Nephron (organoid): ENCODE measurements at regions not wholly inside any gene's neighbourhood (a gene's known extent, or its start where the extent isn't known, plus 50 kb on each side); places are given as distances from the start of the nearest gene placed in this dataset.

Experiments used
- H3K27ac Mint-ChIP-seq, 3 experiments: 2 replicates each; pipeline ENCODE4 v1.8.0; 2020; ENCODE audit warnings: mixed read lengths in 3 of 3, mild to moderate bottlenecking in 2 of 3, moderate library complexity in 1 of 3
- H3K27me3 Mint-ChIP-seq: 2 replicates; pipeline ENCODE4 v1.8.0; 2021; ENCODE audit warnings: low read depth, mild to moderate bottlenecking, moderate library complexity, mixed read lengths
- H3K36me3 Mint-ChIP-seq: 2 replicates; pipeline ENCODE4 v1.8.0; 2020; ENCODE audit warnings: low read depth, mixed read lengths
- H3K4me1 Mint-ChIP-seq: 2 replicates; pipeline ENCODE4 v1.8.0; 2020; ENCODE audit warnings: mixed read lengths
- H3K4me3 Mint-ChIP-seq, 3 experiments: 2 replicates each; pipeline ENCODE4 v1.8.0; 2020; ENCODE audit warnings: mild to moderate bottlenecking in 3 of 3, mixed read lengths in 3 of 3, moderate library complexity in 2 of 3
- H3K9me3 Mint-ChIP-seq: 2 replicates; pipeline ENCODE4 v1.8.0; 2020; ENCODE audit warnings: mixed read lengths
- CTCF ChIP-seq, 3 experiments: fragments of 200-600 bp; sonication (generic); IDR thresholded peaks; one replicate each; pipeline ENCODE4 v1.5.0; 2021; ENCODE audit warnings: antibody characterized with exemption in 3 of 3; ENCODE audit not compliant: unreplicated experiment in 3 of 3

GRCh38 chrX:141375011-141375760, 132.9 kb upstream of the SPANXC start:
- no peaks in the 10 kb centered on the region for H3K4me1 Mint-ChIP-seq
- peaks cover 29% of the 10 kb centered on the region for H3K9me3 Mint-ChIP-seq
- no peak overlapping the region for H3K4me3 Mint-ChIP-seq
- H3K27ac Mint-ChIP-seq = no peak overlapping the region
- TF ChIP-seq CTCF (IDR thresholded peaks at IDR 0.05; ENCODE audit: unreplicated experiment in 3 of 3) = no peak
- no peaks in the 10 kb centered on the region for H3K27me3 Mint-ChIP-seq
- no peaks in the 10 kb centered on the region for H3K36me3 Mint-ChIP-seq

- Mint-ChIP-seq H3K27ac (no peak overlapping the region), H3K9me3 (peaks cover 3% of the 10 kb centered on the region), H3K27me3 (no peaks in the 10 kb centered on the region), H3K36me3 (no peaks in the 10 kb centered on the region), H3K4me1 (no peaks in the 10 kb centered on the region), H3K4me3 (no peak overlapping the region)
- no peak for TF ChIP-seq CTCF (IDR thresholded peaks at IDR 0.05; ENCODE audit: unreplicated experiment in 3 of 3)
Measured at GRCh38 chrX:141341743-141342142, 99.4 kb upstream of the SPANXC start.

GRCh38 chrX:141341341-141341740, 99.0 kb upstream of the SPANXC start:
- H3K4me3 Mint-ChIP-seq = no peak overlapping the region
- H3K27me3 Mint-ChIP-seq = no peaks in the 10 kb centered on the region
- H3K27ac Mint-ChIP-seq = no peak overlapping the region
- no peaks in the 10 kb centered on the region for H3K36me3 Mint-ChIP-seq
- H3K4me1 Mint-ChIP-seq = no peaks in the 10 kb centered on the region
- peaks cover 4% of the 10 kb centered on the region for H3K9me3 Mint-ChIP-seq
- TF ChIP-seq CTCF (IDR thresholded peaks at IDR 0.05; ENCODE audit: unreplicated experiment in 3 of 3) = no peak

- TF ChIP-seq CTCF (IDR thresholded peaks at IDR 0.05; ENCODE audit: unreplicated experiment in 3 of 3) = no peak
- Mint-ChIP-seq H3K36me3 (no peaks in the 10 kb centered on the region), H3K4me1 (no peaks in the 10 kb centered on the region), H3K27ac (no peak overlapping the region), H3K27me3 (no peaks in the 10 kb centered on the region), H3K4me3 (no peak overlapping the region), H3K9me3 (peaks cover 13% of the 10 kb centered on the region)
Measured at GRCh38 chrX:141320801-141321200, 78.5 kb upstream of the SPANXC start.

- H3K27ac Mint-ChIP-seq = no peak overlapping the region
- TF ChIP-seq CTCF (IDR thresholded peaks at IDR 0.05; ENCODE audit: unreplicated experiment in 3 of 3) = no peak
- no peaks in the 10 kb centered on the region for H3K36me3 Mint-ChIP-seq
- H3K4me3 Mint-ChIP-seq = no peak overlapping the region
- no peaks in the 10 kb centered on the region for H3K27me3 Mint-ChIP-seq
- peaks cover 9% of the 10 kb centered on the region for H3K9me3 Mint-ChIP-seq
- no peaks in the 10 kb centered on the region for H3K4me1 Mint-ChIP-seq
Measured at GRCh38 chrX:141314441-141314840, 72.1 kb upstream of the SPANXC start.

- Mint-ChIP-seq H3K9me3 (peaks cover 3% of the 10 kb centered on the region), H3K36me3 (no peaks in the 10 kb centered on the region), H3K4me1 (no peaks in the 10 kb centered on the region), H3K27me3 (no peaks in the 10 kb centered on the region), H3K4me3 (no peak overlapping the region), H3K27ac (no peak overlapping the region)
- TF ChIP-seq CTCF (IDR thresholded peaks at IDR 0.05; ENCODE audit: unreplicated experiment in 3 of 3) = no peak
Measured at GRCh38 chrX:141301017-141301416, 58.7 kb upstream of the SPANXC start.
